CD14-positive monocyte (primary cell): ENCODE measurements at regions not wholly inside any gene's neighbourhood (a gene's known extent, or its start where the extent isn't known, plus 50 kb on each side); places are given as distances from the start of the nearest gene placed in this dataset.
"Not testable (repeated sequence)": the region's sequence is repeated elsewhere in the genome, so short reads cannot be mapped to it uniquely, and the experiment has no call there.

Source experiments
- DNase-seq, 3 donors: peaks; one replicate each; pipeline ENCODE4 v3.0.0-alpha.2; 2011 to 2022
- H2AFZ ChIP-seq: 2 replicates; pipeline ENCODE4 v1.6.0; 2012; ENCODE audit warnings: mild to moderate bottlenecking, low read depth, low read length, inconsistent platforms; ENCODE audit not compliant: insufficient read depth, poor library complexity, severe bottlenecking
- H3K27ac ChIP-seq, 2 donors: 1 replicate in 1 of 2; 2 replicates in 1 of 2; pipeline ENCODE4 v1.5.1; 2012 to 2013; ENCODE audit warnings: low read length in 2 of 2, control low read depth in 1 of 2, inconsistent platforms in 1 of 2, low read depth in 1 of 2, mild to moderate bottlenecking in 1 of 2
- H3K27me3 ChIP-seq, 2 donors: one replicate each; pipeline versions ENCODE4 v1.6.0 to v1.6.1; 2011 to 2013; ENCODE audit warnings: low read length in 2 of 2; ENCODE audit not compliant: control insufficient read depth in 2 of 2, insufficient read depth in 2 of 2
- H3K36me3 ChIP-seq, 2 donors: replicated peaks in 1 of 2; 1 replicate in 1 of 2; 2 replicates in 1 of 2; pipeline versions ENCODE4 v1.5.1 to v1.6.1; 2012 to 2013; ENCODE audit warnings: low read length in 2 of 2, control low read depth in 1 of 2, inconsistent platforms in 1 of 2, mild to moderate bottlenecking in 1 of 2; ENCODE audit not compliant: insufficient read depth in 2 of 2, control insufficient read depth in 1 of 2
- H3K4me1 ChIP-seq, 2 donors: 1 replicate in 1 of 2; 2 replicates in 1 of 2; pipeline versions ENCODE4 v1.5.1 to v1.6.1; 2012 to 2013; ENCODE audit warnings: low read length in 2 of 2, control low read depth in 1 of 2, inconsistent platforms in 1 of 2, mild to moderate bottlenecking in 1 of 2, moderate library complexity in 1 of 2; ENCODE audit not compliant: insufficient read depth in 2 of 2, control insufficient read depth in 1 of 2
- H3K4me2 ChIP-seq: replicated peaks from 2 replicates; pipeline ENCODE3; 2012; ENCODE audit warnings: low read length, moderate library complexity, mild to moderate bottlenecking; ENCODE audit not compliant: poor library complexity, severe bottlenecking; ENCODE audit errors: extremely low read depth
- H3K4me3 ChIP-seq, 3 experiments: fragments of 200-600 bp in 1 of 3; sonication (generic) in 1 of 3; replicated peaks in 1 of 3; 1 replicate in 2 of 3; 2 replicates in 1 of 3; pipeline ENCODE4 v1.5.1; 2011 to 2013; ENCODE audit warnings: low read length in 3 of 3, mild to moderate bottlenecking in 3 of 3, control low read depth in 2 of 3, low read depth in 2 of 3, inconsistent platforms in 1 of 3, moderate library complexity in 1 of 3
- H3K79me2 ChIP-seq: 2 replicates; pipeline ENCODE4 v1.6.0; 2012; ENCODE audit warnings: mild to moderate bottlenecking, control low read depth, inconsistent platforms, low read length, moderate library complexity; ENCODE audit not compliant: insufficient read depth
- H3K9ac ChIP-seq: 2 replicates; pipeline ENCODE4 v1.6.0; 2017; ENCODE audit warnings: low read length, mild to moderate bottlenecking; ENCODE audit not compliant: insufficient read depth, poor library complexity, severe bottlenecking
- H3K9me3 ChIP-seq, 2 donors: replicated peaks in 1 of 2; 1 replicate in 1 of 2; 2 replicates in 1 of 2; pipeline versions ENCODE4 v1.5.1 to v1.6.1; 2012 to 2013; ENCODE audit warnings: low read length in 2 of 2, control low read depth in 1 of 2; ENCODE audit not compliant: control insufficient read depth in 1 of 2, insufficient read depth in 1 of 2
- H4K20me1 ChIP-seq: 2 replicates; pipeline ENCODE4 v1.6.0; 2012; ENCODE audit warnings: mild to moderate bottlenecking, low read length, control low read depth, moderate library complexity; ENCODE audit not compliant: insufficient read depth
- H3K27ac Mint-ChIP-seq, 7 donors: one replicate each; pipeline ENCODE4 v1.8.0; 2020; ENCODE audit warnings: mild to moderate bottlenecking in 7 of 7, mixed read lengths in 7 of 7, moderate library complexity in 6 of 7, inconsistent platforms in 2 of 7
- H3K27me3 Mint-ChIP-seq, 3 donors: one replicate each; pipeline ENCODE4 v1.8.0; 2021 to 2022; ENCODE audit warnings: low read depth in 3 of 3, mild to moderate bottlenecking in 3 of 3, mixed read lengths in 3 of 3, moderate library complexity in 3 of 3, inconsistent platforms in 1 of 3
- H3K36me3 Mint-ChIP-seq, 2 donors: one replicate each; pipeline ENCODE4 v1.8.0; 2020; ENCODE audit warnings: mixed read lengths in 2 of 2, inconsistent platforms in 1 of 2, mild to moderate bottlenecking in 1 of 2
- H3K4me1 Mint-ChIP-seq: one replicate; pipeline ENCODE4 v1.8.0; 2020; ENCODE audit warnings: mild to moderate bottlenecking, mixed read lengths
- H3K4me3 Mint-ChIP-seq, 2 donors: one replicate each; pipeline ENCODE4 v1.8.0; 2020; ENCODE audit warnings: mild to moderate bottlenecking in 2 of 2, mixed read lengths in 2 of 2, moderate library complexity in 1 of 2
- H3K9me3 Mint-ChIP-seq, 7 donors: one replicate each; pipeline ENCODE4 v1.8.0; 2020 to 2022; ENCODE audit warnings: mixed read lengths in 7 of 7, mild to moderate bottlenecking in 6 of 7, moderate library complexity in 6 of 7, inconsistent platforms in 2 of 7
- CTCF ChIP-seq: fragments of 200-600 bp; IDR thresholded peaks from one replicate; pipeline ENCODE4 v1.8.0; 2022; ENCODE audit warnings: antibody characterized with exemption, mild to moderate bottlenecking
- WGBS: methylation state at CpG from one replicate; pipeline ENCODE4 v1.1.5; 2013; ENCODE audit warnings: missing lambda C conversion rate; ENCODE audit not compliant: insufficient coverage; 5-methylcytosine and 5-hydroxymethylcytosine counted together
- intact Hi-C, 2 donors: fragments of 100-400 bp; cut with micrococcal nuclease; formaldehyde crosslinking; loops; one replicate each; pipeline versions ENCODE4 v1.15.0 to v1.15.1; 2023

- no peak overlapping the region for H3K4me2 ChIP-seq
- H3K9ac ChIP-seq: no peak overlapping the region
- no peaks in the 10 kb centered on the region for H4K20me1 ChIP-seq
- H3K27ac ChIP-seq: no peak overlapping the region
- H3K9me3 Mint-ChIP-seq: peaks cover 0 to 4% (median 2%) of the 10 kb centered on the region in 7 donors
- H3K27me3 ChIP-seq: no peaks in the 10 kb centered on the region
- H3K27ac Mint-ChIP-seq: no peak overlapping the region
- no peak for TF ChIP-seq CTCF
- no peak overlapping the region for H3K4me3 ChIP-seq
- H3K36me3 Mint-ChIP-seq: no peaks in the 10 kb centered on the region
- H2AFZ ChIP-seq: no peak overlapping the region
- H3K9me3 ChIP-seq: no peaks in the 10 kb centered on the region
- no peaks in the 10 kb centered on the region for H3K79me2 ChIP-seq
- WGBS: no CpG with 5 or more reads among the region's 2 CpGs
- H3K4me1 Mint-ChIP-seq: no peaks in the 10 kb centered on the region
- H3K4me1 ChIP-seq: no peaks in the 10 kb centered on the region
- H3K27me3 Mint-ChIP-seq: no peaks in the 10 kb centered on the region
- no peak for DNase-seq
- no peak overlapping the region for H3K4me3 Mint-ChIP-seq
- H3K36me3 ChIP-seq: no peaks in the 10 kb centered on the region
- intact Hi-C loops: no loop called here
These were observed 429.7 kb downstream of the ARL4A start for GRCh38 chr7:13117103-13117502.

GRCh38 chr7:13117592-13117991 is 430.2 kb downstream of the ARL4A start:
- H3K4me3 Mint-ChIP-seq: no peak overlapping the region
- intact Hi-C loops: no loop called here
- DNase-seq: no peak
- no peaks in the 10 kb centered on the region for H3K4me1 ChIP-seq
- no peaks in the 10 kb centered on the region for H3K4me1 Mint-ChIP-seq
- H3K27ac Mint-ChIP-seq: no peak overlapping the region
- no peaks in the 10 kb centered on the region for H3K27me3 Mint-ChIP-seq
- no peak for TF ChIP-seq CTCF
- H3K4me2 ChIP-seq: no peak overlapping the region
- H3K9ac ChIP-seq: no peak overlapping the region
- H4K20me1 ChIP-seq: no peaks in the 10 kb centered on the region
- H3K27me3 ChIP-seq: no peaks in the 10 kb centered on the region
- H3K27ac ChIP-seq: no peak overlapping the region
- no peaks in the 10 kb centered on the region for H3K79me2 ChIP-seq
- H3K4me3 ChIP-seq: no peak overlapping the region
- no peaks in the 10 kb centered on the region for H3K36me3 Mint-ChIP-seq
- no peaks in the 10 kb centered on the region for H3K9me3 ChIP-seq
- H3K36me3 ChIP-seq: no peaks in the 10 kb centered on the region
- H2AFZ ChIP-seq: no peak overlapping the region
- H3K9me3 Mint-ChIP-seq: peaks cover 0 to 6% (median 3%) of the 10 kb centered on the region in 7 donors

- H3K27me3 Mint-ChIP-seq, H3K27me3 ChIP-seq, H2AFZ ChIP-seq, H3K79me2 ChIP-seq, H3K27ac Mint-ChIP-seq, DNase-seq, H3K4me3 ChIP-seq, H3K4me3 Mint-ChIP-seq, H3K36me3 Mint-ChIP-seq, H3K4me1 Mint-ChIP-seq, H3K9ac ChIP-seq, intact Hi-C loops, H3K27ac ChIP-seq, H3K4me2 ChIP-seq, H3K36me3 ChIP-seq, H4K20me1 ChIP-seq, H3K9me3 ChIP-seq, H3K4me1 ChIP-seq: not testable (repeated sequence)
- WGBS: no CpG with 5 or more reads among the region's 2 CpGs
- H3K9me3 Mint-ChIP-seq: peaks cover 6 to 24% (median 11%) of the 10 kb centered on the region in 7 donors
These were observed 437.2 kb downstream of the ARL4A start for GRCh38 chr7:13124629-13125028.
